GM12865 (cell line): ENCODE measurements at regions not wholly inside any gene's neighbourhood (a gene's known extent, or its start where the extent isn't known, plus 50 kb on each side); places are given as distances from the start of the nearest gene placed in this dataset.

ENCODE experiments used
- DNase-seq: peaks from one replicate; pipeline ENCODE4 v3.0.0; 2010; ENCODE audit warnings: low read depth
- H3K4me3 ChIP-seq: 2 replicates; pipeline ENCODE4 v1.5.1; 2011; ENCODE audit warnings: mild to moderate bottlenecking, low read depth, low read length, control low read depth
- TF ChIP-seq, protein P1 (sequence below): IDR thresholded peaks from 2 replicates; pipeline ENCODE4 v1.5.1; 2011; ENCODE audit warnings: low read length, control low read depth, low read depth, inconsistent platforms; ENCODE audit not compliant: insufficient read depth; ENCODE audit errors: missing control alignments

DNA sequence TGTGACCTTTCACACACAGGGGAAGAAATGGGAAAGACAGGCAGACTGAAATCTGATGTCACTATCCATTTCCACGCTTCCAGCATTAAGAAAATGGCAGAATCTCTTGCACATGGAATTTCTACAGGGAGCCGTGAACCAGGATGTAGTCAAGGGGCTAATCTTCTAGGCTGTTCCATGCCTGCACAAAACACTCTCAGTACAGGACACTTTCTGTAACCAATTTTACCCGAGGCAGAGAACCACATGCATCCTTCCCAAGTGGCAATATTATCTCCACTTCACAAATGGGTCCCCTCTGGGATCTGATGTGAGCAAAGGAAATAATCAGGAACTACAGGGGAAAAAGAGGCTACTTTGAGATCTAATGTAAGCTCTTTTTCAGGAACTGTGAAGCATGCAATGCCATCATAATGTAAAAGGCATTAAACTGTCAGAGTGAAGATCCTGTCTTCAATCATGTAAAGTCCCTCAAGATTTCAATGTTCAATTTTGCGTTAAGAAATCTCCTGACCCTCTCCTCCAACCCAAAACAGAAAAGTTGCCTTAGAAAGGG, 236.9 kb downstream of the RBM43 start:
- H3K4me3 ChIP-seq: no peak overlapping the region
- TF ChIP-seq, protein P1, sequence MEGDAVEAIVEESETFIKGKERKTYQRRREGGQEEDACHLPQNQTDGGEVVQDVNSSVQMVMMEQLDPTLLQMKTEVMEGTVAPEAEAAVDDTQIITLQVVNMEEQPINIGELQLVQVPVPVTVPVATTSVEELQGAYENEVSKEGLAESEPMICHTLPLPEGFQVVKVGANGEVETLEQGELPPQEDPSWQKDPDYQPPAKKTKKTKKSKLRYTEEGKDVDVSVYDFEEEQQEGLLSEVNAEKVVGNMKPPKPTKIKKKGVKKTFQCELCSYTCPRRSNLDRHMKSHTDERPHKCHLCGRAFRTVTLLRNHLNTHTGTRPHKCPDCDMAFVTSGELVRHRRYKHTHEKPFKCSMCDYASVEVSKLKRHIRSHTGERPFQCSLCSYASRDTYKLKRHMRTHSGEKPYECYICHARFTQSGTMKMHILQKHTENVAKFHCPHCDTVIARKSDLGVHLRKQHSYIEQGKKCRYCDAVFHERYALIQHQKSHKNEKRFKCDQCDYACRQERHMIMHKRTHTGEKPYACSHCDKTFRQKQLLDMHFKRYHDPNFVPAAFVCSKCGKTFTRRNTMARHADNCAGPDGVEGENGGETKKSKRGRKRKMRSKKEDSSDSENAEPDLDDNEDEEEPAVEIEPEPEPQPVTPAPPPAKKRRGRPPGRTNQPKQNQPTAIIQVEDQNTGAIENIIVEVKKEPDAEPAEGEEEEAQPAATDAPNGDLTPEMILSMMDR: no peak
- DNase-seq: no peak

DNA sequence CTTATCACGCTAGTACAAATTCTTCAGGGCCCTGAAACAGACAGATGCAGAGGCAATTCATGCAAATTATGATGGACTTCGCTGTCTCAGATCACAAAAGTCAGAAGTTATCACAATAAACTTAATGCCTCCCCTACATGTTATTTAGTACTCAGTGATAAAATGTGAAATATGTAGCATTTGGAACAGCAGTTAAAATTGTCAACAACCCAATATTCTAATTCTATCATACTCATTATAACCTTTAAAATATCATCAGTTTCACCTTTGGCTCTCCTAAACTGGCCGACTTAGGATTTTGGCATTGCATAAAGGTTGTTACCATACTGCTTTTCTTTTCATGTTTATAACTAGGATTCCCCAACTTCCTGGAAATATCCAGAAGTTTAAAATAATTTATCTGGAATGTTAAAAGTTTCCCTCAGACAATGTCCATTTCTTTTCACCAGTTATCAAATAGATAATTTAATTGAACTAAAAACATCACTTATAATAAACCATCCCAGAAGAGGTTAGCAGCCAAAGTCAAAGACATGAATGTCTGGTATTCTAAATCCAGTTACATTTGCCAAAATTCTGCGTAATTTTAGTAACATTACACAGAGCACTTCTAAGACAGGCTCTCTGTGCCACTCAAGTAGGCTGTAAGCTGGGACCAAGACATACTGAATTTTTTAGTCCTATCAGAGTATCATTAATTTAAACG, 239.8 kb downstream of the RBM43 start:
- H3K4me3 ChIP-seq: no peak overlapping the region
- DNase-seq: no peak
- TF ChIP-seq, protein P1: no peak

DNA sequence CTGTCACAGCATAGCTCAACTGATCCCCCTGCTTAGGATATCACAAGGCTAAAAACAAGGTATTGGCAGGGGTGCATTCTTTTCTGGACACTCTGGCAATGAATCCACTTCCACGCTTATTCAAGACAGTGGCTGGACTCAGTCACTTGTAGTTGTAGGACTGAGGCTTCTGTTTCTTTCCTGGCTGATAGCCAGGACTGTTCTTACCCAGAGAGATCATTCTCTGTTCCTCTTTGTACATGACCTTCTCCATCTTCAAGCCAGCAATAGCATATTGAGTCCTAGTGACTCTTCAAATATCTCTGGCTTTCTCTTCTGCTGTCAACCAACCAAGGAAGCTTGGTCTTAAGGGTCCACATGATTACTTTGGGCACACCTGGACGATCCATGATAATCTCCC, 241.3 kb downstream of the RBM43 start:
- TF ChIP-seq, protein P1: no peak
- peak; percentile 38 for DNase-seq
- no peak overlapping the region for H3K4me3 ChIP-seq

DNA sequence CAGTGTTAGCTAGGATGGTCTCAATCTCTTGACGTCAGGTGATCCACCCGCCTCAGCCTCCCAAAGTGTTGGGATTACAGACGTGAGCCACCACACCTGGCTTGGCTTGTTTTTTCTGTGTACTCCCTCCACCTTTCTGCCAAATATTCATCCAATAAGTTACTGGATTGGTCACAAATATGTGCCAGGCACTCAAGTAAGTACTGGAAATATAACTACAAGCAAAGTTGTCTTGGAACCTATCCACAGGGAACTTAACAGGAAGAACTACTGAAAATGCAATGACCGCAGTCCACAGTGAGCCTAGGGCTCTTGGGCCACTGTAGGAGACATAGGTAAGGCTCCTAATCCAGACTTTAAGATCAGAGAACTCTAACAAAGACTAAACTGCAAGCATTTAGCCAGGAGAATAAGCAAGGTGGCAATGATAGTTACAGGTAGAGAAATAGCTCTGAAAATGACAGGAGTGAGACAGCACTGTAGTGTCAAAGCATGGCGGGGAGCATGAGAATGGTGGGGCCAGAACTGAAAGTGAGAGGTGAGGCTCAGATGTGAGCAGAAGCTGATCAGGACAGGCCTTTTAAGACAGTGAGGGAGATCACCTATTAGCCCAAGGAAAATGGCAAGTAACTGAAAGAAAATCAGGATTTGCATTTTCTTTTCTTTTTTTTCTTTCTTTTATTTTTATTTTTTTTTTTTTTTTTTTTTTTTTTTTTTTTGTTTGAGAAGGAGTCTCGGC, 252.1 kb downstream of the RBM43 start:
- DNase-seq: peak; percentile 18
- TF ChIP-seq, protein P1: no peak
- H3K4me3 ChIP-seq: no peak overlapping the region

DNA sequence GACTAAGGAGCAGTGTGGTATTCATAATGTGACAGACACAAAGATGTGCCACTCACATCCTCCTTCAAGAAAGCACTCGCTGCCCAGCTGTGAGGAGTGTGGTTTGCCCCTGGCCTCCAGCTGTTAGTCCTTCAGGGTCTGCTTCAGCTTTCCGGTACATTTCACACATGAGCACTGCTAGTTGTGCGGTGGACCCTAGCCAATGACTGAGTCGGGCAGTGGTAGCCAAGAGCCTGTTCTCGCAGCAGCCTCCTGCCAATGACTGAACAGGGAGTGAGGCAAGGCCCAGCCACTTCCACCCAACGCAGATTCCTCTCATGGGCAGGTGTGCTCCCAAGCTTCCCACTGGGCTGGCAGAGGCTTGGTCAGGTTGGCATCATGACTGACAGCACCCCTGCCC, 254.3 kb downstream of the RBM43 start:
- TF ChIP-seq, protein P1: no peak
- no peak overlapping the region for H3K4me3 ChIP-seq
- DNase-seq: no peak

DNA sequence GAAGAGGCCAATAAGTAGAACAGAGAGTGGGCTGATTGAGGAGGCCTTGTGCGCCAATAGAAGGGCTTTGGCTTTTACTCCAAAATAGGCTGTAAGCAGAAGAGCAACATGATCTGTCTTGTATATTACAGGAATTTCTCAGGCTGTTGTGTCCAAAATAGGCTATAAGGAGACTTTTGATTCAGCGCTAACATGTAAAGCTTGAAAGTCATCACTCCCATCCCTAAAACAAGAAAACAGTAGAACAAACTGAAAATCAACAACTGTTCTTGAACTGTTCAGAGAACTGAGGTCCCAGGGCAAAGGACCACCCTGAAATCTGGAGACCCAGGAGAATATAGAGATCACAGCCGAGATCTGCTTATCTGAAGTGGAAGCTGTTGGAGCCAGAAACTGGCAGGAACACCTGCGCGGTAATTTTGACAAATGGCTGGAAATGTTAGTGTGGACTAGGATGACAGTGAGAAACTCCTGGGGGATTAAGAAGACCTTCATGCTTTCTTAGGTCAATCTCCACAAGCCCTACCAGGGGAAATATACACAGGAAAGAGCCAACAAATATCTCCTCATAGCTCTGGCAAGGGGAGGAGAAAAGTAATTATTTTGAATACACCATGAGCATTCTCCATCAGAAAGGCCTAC, 258.6 kb downstream of the RBM43 start:
- H3K4me3 ChIP-seq: no peak overlapping the region
- TF ChIP-seq, protein P1: no peak
- DNase-seq: no peak
